Fibroblast of lung (primary cell): ENCODE measurements at regions not wholly inside any gene's neighbourhood (a gene's known extent, or its start where the extent isn't known, plus 50 kb on each side); places are given as distances from the start of the nearest gene placed in this dataset.
A peak's percentile ranks its signal among the peaks of the same experiment; 100 is the strongest.

Source experiments
- DNase-seq, 2 donors: peaks; one replicate each; pipeline versions ENCODE4 v3.0.0 to v3.0.0-alpha.2; 2010; ENCODE audit warnings: low read depth in 2 of 2
- H2AFZ ChIP-seq: 2 replicates; pipeline ENCODE4 v1.5.1; 2012; ENCODE audit warnings: low read length, control low read depth, inconsistent platforms
- H3K27ac ChIP-seq: 2 replicates; pipeline ENCODE4 v1.5.1; 2011; ENCODE audit warnings: low read length, control low read depth; ENCODE audit not compliant: insufficient read depth
- H3K27me3 ChIP-seq: 2 replicates; pipeline ENCODE4 v1.5.1; 2011; ENCODE audit warnings: mild to moderate bottlenecking, low read length; ENCODE audit not compliant: control insufficient read depth, insufficient read depth
- H3K36me3 ChIP-seq: 2 replicates; pipeline ENCODE4 v1.5.1; 2011; ENCODE audit warnings: low read length; ENCODE audit not compliant: control insufficient read depth, insufficient read depth
- H3K4me1 ChIP-seq: 2 replicates; pipeline ENCODE4 v1.5.1; 2011; ENCODE audit warnings: low read length; ENCODE audit not compliant: control insufficient read depth, insufficient read depth; ENCODE audit errors: extremely low read depth
- H3K4me2 ChIP-seq: 2 replicates; pipeline ENCODE4 v1.5.1; 2011; ENCODE audit warnings: low read length, control low read depth; ENCODE audit not compliant: insufficient read depth; ENCODE audit errors: extremely low read depth
- H3K4me3 ChIP-seq, 4 experiments: fragments of 200-600 bp in 1 of 4; sonication (generic) in 1 of 4; replicated peaks in 1 of 4; 2 replicates each; pipeline ENCODE4 v1.5.1; 2011 to 2016; ENCODE audit warnings: low read length in 4 of 4, low read depth in 3 of 4, mild to moderate bottlenecking in 3 of 4, control low read depth in 2 of 4, inconsistent platforms in 1 of 4, mixed read lengths in 1 of 4; ENCODE audit not compliant: insufficient read depth in 1 of 4; ENCODE audit errors: control extremely low read depth in 1 of 4
- H3K79me2 ChIP-seq: 2 replicates; pipeline ENCODE4 v1.5.1; 2012; ENCODE audit warnings: mild to moderate bottlenecking, low read length, inconsistent platforms; ENCODE audit not compliant: control insufficient read depth, insufficient read depth
- H3K9ac ChIP-seq: 2 replicates; pipeline ENCODE4 v1.5.1; 2011; ENCODE audit warnings: mild to moderate bottlenecking, low read length, control low read depth; ENCODE audit not compliant: insufficient read depth
- H3K9me3 ChIP-seq: 2 replicates; pipeline ENCODE4 v1.5.1; 2012; ENCODE audit warnings: low read depth, low read length; ENCODE audit not compliant: control insufficient read depth, insufficient read depth
- H4K20me1 ChIP-seq: 2 replicates; pipeline ENCODE4 v1.5.1; 2011; ENCODE audit warnings: low read length; ENCODE audit not compliant: control insufficient read depth, insufficient read depth; ENCODE audit errors: extremely low read depth
- EZH2 ChIP-seq: IDR thresholded peaks from 2 replicates; pipeline ENCODE4 v1.5.1; 2012; ENCODE audit warnings: low read length, control low read depth, mild to moderate bottlenecking; ENCODE audit errors: missing control alignments
- TF ChIP-seq, protein P1 (sequence below), 2 donors: IDR thresholded peaks in 1 of 2; conservative IDR thresholded peaks in 1 of 2; 1 replicate in 1 of 2; 2 replicates in 1 of 2; pipeline ENCODE4 v1.5.1; 2011 to 2012; ENCODE audit warnings: low read length in 2 of 2, control low read depth in 1 of 2, inconsistent platforms in 1 of 2, low read depth in 1 of 2, mild to moderate bottlenecking in 1 of 2

DNA sequence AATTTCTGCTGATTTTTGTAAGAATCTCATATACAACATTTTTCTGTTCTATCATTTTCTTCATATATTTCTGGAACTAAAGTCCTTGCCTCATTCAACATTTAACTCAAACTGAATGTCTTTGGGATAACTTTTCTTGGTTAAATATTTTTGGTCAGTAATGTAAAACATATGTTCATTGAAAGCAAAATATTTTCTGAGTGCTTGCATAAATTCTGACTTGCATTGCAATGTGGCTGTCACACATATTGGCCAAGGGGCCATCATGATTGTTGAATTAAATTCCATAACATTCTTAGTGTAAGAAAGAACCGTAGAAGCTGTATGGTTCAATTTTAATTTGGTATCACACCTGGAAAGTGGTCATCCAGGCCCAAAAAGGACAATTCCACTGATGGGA is 369.4 kb downstream of the GALC start:
- Histone ChIP-seq H4K20me1 (no peaks in the 10 kb centered on the region), H3K27ac (no peak overlapping the region), H3K27me3 (no peaks in the 10 kb centered on the region), H3K4me1 (no peaks in the 10 kb centered on the region), H3K79me2 (no peaks in the 10 kb centered on the region), H3K9me3 (no peaks in the 10 kb centered on the region), H3K4me3 (no peak overlapping the region), H2AFZ (no peak overlapping the region), H3K9ac (no peak overlapping the region), H3K4me2 (no peak overlapping the region), H3K36me3 (no peaks in the 10 kb centered on the region)
- no peak for TF ChIP-seq EZH2
- TF ChIP-seq, protein P1, sequence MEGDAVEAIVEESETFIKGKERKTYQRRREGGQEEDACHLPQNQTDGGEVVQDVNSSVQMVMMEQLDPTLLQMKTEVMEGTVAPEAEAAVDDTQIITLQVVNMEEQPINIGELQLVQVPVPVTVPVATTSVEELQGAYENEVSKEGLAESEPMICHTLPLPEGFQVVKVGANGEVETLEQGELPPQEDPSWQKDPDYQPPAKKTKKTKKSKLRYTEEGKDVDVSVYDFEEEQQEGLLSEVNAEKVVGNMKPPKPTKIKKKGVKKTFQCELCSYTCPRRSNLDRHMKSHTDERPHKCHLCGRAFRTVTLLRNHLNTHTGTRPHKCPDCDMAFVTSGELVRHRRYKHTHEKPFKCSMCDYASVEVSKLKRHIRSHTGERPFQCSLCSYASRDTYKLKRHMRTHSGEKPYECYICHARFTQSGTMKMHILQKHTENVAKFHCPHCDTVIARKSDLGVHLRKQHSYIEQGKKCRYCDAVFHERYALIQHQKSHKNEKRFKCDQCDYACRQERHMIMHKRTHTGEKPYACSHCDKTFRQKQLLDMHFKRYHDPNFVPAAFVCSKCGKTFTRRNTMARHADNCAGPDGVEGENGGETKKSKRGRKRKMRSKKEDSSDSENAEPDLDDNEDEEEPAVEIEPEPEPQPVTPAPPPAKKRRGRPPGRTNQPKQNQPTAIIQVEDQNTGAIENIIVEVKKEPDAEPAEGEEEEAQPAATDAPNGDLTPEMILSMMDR (conservative IDR thresholded peaks at IDR 0.05 in 1 of 2, IDR thresholded peaks at IDR 0.05 in 1 of 2; ENCODE audit: low read depth in 1 of 2, low read length in 2 of 2) = no peak
- no peak for DNase-seq

DNA sequence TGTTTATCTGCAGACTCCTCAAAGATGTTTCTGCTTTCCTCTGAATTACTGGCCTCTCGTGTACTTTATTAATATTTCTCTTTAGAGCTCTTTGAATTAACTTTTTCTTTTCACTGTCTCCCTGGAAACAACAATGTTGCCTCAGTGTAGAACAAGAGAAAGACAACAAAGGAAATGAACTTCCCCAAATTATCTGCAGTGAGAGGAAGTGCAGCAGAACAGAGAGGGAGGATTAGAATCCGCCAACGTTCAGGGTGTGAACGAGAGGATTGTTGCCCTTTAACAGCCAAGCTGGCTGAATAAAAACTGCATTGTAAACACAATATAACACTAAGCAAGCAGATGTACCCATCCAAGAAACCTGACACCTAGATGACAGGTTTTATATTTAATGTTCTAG is 375.9 kb downstream of the GALC start:
- Histone ChIP-seq H2AFZ (no peak overlapping the region), H3K9ac (no peak overlapping the region), H3K79me2 (no peaks in the 10 kb centered on the region), H3K4me1 (no peaks in the 10 kb centered on the region), H3K27me3 (no peaks in the 10 kb centered on the region), H3K9me3 (no peaks in the 10 kb centered on the region), H3K4me3 (no peak overlapping the region), H4K20me1 (no peaks in the 10 kb centered on the region), H3K4me2 (no peak overlapping the region), H3K27ac (no peak overlapping the region), H3K36me3 (no peaks in the 10 kb centered on the region)
- DNase-seq = no peak
- TF ChIP-seq, protein P1 (conservative IDR thresholded peaks at IDR 0.05 in 1 of 2, IDR thresholded peaks at IDR 0.05 in 1 of 2; ENCODE audit: low read depth in 1 of 2, low read length in 2 of 2) = no peak
- no peak for TF ChIP-seq EZH2

DNA sequence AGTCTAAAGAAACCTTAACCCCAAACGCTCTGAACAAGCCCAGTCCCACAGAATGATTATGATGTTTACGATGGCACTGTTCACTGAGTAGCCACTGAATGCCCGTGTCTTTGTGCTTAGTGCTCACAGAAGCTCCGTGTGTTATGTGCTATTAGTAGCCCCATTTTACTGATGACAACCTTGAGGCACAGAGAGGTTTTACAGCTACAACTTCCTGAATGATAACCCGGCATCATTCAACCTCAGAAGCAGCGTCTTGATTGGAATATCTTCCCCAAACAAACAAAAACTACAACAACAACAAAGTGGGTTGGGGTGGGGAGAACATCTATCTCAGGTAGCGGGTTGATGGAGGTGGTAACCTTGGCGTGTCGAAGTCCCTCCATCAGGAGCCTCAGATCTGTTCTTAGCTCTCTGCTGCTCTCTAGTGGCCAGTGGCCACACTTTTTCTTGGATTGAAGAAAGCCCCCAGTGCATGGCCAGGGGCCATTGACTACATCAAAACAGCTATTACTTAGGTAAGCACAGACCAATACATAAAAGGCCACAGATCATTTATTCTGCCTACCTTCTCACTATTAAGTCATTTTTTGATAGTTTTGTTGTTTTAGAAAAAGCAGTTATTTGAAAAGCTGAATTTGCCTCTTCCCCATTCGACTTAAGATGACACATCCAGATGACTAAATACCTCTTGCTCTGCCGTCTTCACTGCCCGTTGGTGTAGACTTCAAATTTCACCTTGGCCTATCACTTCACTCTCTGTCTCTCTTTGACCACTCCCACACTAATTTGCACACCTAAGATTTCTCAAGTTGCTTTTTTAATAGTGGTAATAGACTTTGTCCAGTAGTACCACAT is 376.9 kb downstream of the GALC start:
- no peak overlapping the region for H3K9ac ChIP-seq
- no peaks in the 10 kb centered on the region for H3K36me3 ChIP-seq
- DNase-seq = peak; percentile 33 to 34
- H3K9me3 ChIP-seq = no peaks in the 10 kb centered on the region
- H2AFZ ChIP-seq = no peak overlapping the region
- TF ChIP-seq EZH2 = no peak
- TF ChIP-seq, protein P1 (conservative IDR thresholded peaks at IDR 0.05 in 1 of 2, IDR thresholded peaks at IDR 0.05 in 1 of 2; ENCODE audit: low read depth in 1 of 2, low read length in 2 of 2) = peak; percentile 60 to 80
- no peaks in the 10 kb centered on the region for H4K20me1 ChIP-seq
- H3K4me2 ChIP-seq = no peak overlapping the region
- H3K27me3 ChIP-seq = no peaks in the 10 kb centered on the region
- H3K4me1 ChIP-seq = no peaks in the 10 kb centered on the region
- no peak overlapping the region for H3K4me3 ChIP-seq
- no peak overlapping the region for H3K27ac ChIP-seq
- no peaks in the 10 kb centered on the region for H3K79me2 ChIP-seq
